ENCODE measurements at regions not wholly inside any gene's neighbourhood (a gene's known extent, or its start where the extent isn't known, plus 50 kb on each side); places are given as distances from the start of the nearest gene placed in this dataset.
"Not testable (repeated sequence)": the region's sequence is repeated elsewhere in the genome, so short reads cannot be mapped to it uniquely, and the experiment has no call there.

- DNase-seq (ENCODE audit: low read depth, low spot score); POLR2A ChIA-PET; CTCF ChIA-PET; H3K4me3 ChIP-seq (ENCODE audit: low read depth, low read length): not testable (repeated sequence)
Measured at GRCh38 chr10:38395465-38395864, 301.3 kb downstream of the ZNF37A start.

GRCh38 chr10:38396178-38396954 lies 302.2 kb downstream of the ZNF37A start:
- CTCF ChIA-PET; DNase-seq (ENCODE audit: low read depth, low spot score); POLR2A ChIA-PET; H3K4me3 ChIP-seq (ENCODE audit: low read depth, low read length): not testable (repeated sequence)

GRCh38 chr10:38401565-38401964 lies 307.4 kb downstream of the ZNF37A start:
- DNase-seq (ENCODE audit: low read depth, low spot score); H3K4me3 ChIP-seq (ENCODE audit: low read depth, low read length); CTCF ChIA-PET; POLR2A ChIA-PET: not testable (repeated sequence)

- POLR2A ChIA-PET, CTCF ChIA-PET: not testable (repeated sequence)
- peak; percentile 63 for DNase-seq (ENCODE audit: low read depth, low spot score)
- H3K4me3 ChIP-seq (ENCODE audit: low read depth, low read length), result peak overlapping the region; percentile 71
Measured at GRCh38 chr10:38402442-38403346, 308.6 kb downstream of the ZNF37A start.

- DNase-seq (ENCODE audit: low read depth, low spot score); CTCF ChIA-PET; POLR2A ChIA-PET: not testable (repeated sequence)
- H3K4me3 ChIP-seq (ENCODE audit: low read depth, low read length), result peak overlapping the region; percentile 55
Measured at GRCh38 chr10:38403347-38404117, 309.4 kb downstream of the ZNF37A start.

GRCh38 chr10:38423634-38424033 lies 329.5 kb downstream of the ZNF37A start:
- CTCF ChIA-PET; H3K4me3 ChIP-seq (ENCODE audit: low read depth, low read length); POLR2A ChIA-PET: not testable (repeated sequence)
- DNase-seq (ENCODE audit: low read depth, low spot score), result peak; percentile 0

- DNase-seq (ENCODE audit: low read depth, low spot score); POLR2A ChIA-PET; H3K4me3 ChIP-seq (ENCODE audit: low read depth, low read length); CTCF ChIA-PET: not testable (repeated sequence)
Measured at GRCh38 chr10:38430242-38430641, 336.1 kb downstream of the ZNF37A start.

- H3K4me3 ChIP-seq (ENCODE audit: low read depth, low read length); CTCF ChIA-PET; DNase-seq (ENCODE audit: low read depth, low spot score); POLR2A ChIA-PET: not testable (repeated sequence)
Measured at GRCh38 chr10:38437359-38437758, 343.2 kb downstream of the ZNF37A start.

- DNase-seq (ENCODE audit: low read depth, low spot score); H3K4me3 ChIP-seq (ENCODE audit: low read depth, low read length); POLR2A ChIA-PET; CTCF ChIA-PET: not testable (repeated sequence)
Measured at GRCh38 chr10:38448614-38449355, 354.6 kb downstream of the ZNF37A start.

GRCh38 chr10:38449618-38450017 lies 355.5 kb downstream of the ZNF37A start:
- POLR2A ChIA-PET, CTCF ChIA-PET: not testable (repeated sequence)

GRCh38 chr10:38450372-38451057 lies 356.4 kb downstream of the ZNF37A start:
- H3K4me3 ChIP-seq (ENCODE audit: low read depth, low read length); DNase-seq (ENCODE audit: low read depth, low spot score); POLR2A ChIA-PET; CTCF ChIA-PET: not testable (repeated sequence)

More at GRCh38 chr10:38449618-38450017, 355.5 kb downstream of the ZNF37A start:
- DNase-seq (ENCODE audit: low read depth, low spot score); H3K4me3 ChIP-seq (ENCODE audit: low read depth, low read length): not testable (repeated sequence)

- CTCF ChIA-PET; DNase-seq (ENCODE audit: low read depth, low spot score); H3K4me3 ChIP-seq (ENCODE audit: low read depth, low read length); POLR2A ChIA-PET: not testable (repeated sequence)
Measured at GRCh38 chr10:38451306-38451967, 357.3 kb downstream of the ZNF37A start.

All from AG04449 (cell line).